ENCODE measurements at regions not wholly inside any gene's neighbourhood (a gene's known extent, or its start where the extent isn't known, plus 50 kb on each side); places are given as distances from the start of the nearest gene placed in this dataset.
"Not testable (repeated sequence)": the region's sequence is repeated elsewhere in the genome, so short reads cannot be mapped to it uniquely, and the experiment has no call there.

DNA sequence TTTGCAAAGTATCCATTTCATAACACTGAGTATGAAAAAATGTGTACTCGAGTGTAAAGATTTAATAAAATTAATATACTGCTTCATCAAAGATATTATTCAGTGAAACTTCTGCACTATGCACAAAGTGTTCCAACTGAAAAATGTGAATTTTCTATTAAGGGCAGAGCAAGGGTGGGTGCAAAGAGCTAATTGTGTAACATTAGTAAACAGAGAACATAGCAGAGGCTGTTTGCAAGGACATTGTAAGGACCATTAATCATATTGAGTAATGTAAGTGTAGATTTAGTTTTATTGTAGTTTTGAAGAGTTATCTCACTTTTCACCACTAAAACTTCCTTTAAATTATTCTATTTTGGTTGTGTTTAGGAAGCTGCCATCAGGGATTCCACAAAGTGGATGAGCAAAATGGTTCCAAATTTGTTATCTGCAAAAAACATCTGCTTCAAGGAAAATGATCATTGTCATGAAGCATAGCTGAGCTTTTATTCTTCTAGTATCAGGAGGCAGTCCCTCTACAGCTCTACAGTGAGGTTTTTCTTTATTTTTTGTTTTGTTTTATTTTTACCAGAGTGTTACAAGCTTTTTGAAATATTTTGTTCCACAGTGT lies 1375.4 kb downstream of the SLITRK1 start:
- DNase-seq (ENCODE audit: low read depth in 4 of 6, low spot score in 6 of 6): no peak
- Histone ChIP-seq H3K9me3 (ENCODE audit: control insufficient read depth, insufficient read depth, low read length) (no peaks in the 10 kb centered on the region), H3K27me3 (ENCODE audit: control insufficient read depth, insufficient read depth, low read length) (no peaks in the 10 kb centered on the region), H3K4me1 (ENCODE audit: control insufficient read depth, insufficient read depth, low read length) (no peaks in the 10 kb centered on the region), H3K36me3 (ENCODE audit: control insufficient read depth, insufficient read depth, low read length) (no peaks in the 10 kb centered on the region), H3K27ac (ENCODE audit: low read depth, low read length) (no peak overlapping the region), H3K4me3 (ENCODE audit: low read depth, low read length) (no peak overlapping the region)
- WGBS (ENCODE audit: insufficient coverage): no CpG with 5 or more reads among the region's 1 CpG

DNA sequence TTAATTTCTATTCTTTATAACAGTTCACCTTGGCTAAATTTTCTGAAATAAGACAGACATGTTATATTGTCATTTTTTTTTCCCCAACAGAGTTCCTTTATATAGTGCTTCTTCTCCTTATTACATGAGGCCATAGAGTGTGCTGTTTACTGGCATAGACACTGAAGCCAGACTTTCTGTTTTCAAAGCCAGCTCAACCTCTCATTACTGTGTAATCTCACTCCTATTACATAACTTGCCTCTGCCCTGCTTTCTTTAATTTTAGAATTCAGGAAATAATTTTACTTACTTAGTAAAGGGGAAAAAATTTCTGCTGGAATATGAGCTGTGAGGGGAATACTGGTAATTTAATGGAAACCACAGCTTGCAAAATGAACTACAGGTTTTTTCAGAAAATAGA lies 1380.4 kb downstream of the SLITRK1 start:
- DNase-seq (ENCODE audit: low read depth in 4 of 6, low spot score in 6 of 6): no peak
- Histone ChIP-seq H3K27ac (ENCODE audit: low read depth, low read length) (no peak overlapping the region), H3K9me3 (ENCODE audit: control insufficient read depth, insufficient read depth, low read length) (no peaks in the 10 kb centered on the region), H3K4me3 (ENCODE audit: low read depth, low read length) (no peak overlapping the region), H3K4me1 (ENCODE audit: control insufficient read depth, insufficient read depth, low read length) (no peaks in the 10 kb centered on the region), H3K27me3 (ENCODE audit: control insufficient read depth, insufficient read depth, low read length) (no peaks in the 10 kb centered on the region), H3K36me3 (ENCODE audit: control insufficient read depth, insufficient read depth, low read length) (no peaks in the 10 kb centered on the region)

DNA sequence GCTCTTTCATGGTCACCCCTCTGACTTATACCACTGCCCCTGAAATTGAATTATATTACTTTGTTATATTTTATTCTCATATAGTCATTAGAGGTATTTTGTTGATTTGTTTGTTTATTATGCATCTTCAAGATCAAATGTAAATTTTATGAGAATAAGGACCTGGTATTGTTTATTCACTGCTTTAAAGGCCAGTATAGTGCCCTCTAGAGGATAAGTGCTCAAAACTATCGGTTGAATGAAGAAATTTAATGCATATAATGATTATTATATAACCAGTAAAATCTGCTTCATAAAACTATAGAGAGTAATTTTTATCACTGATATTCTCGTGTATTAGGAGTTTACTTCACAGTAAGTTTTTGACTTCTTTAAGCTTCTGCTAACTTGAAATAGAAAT lies 1401.9 kb downstream of the SLITRK1 start:
- Histone ChIP-seq H3K36me3 (ENCODE audit: control insufficient read depth, insufficient read depth, low read length) (no peaks in the 10 kb centered on the region), H3K9me3 (ENCODE audit: control insufficient read depth, insufficient read depth, low read length) (no peaks in the 10 kb centered on the region), H3K27ac (ENCODE audit: low read depth, low read length) (no peak overlapping the region), H3K4me3 (ENCODE audit: low read depth, low read length) (no peak overlapping the region), H3K27me3 (ENCODE audit: control insufficient read depth, insufficient read depth, low read length) (no peaks in the 10 kb centered on the region), H3K4me1 (ENCODE audit: control insufficient read depth, insufficient read depth, low read length) (no peaks in the 10 kb centered on the region)
- no peak for DNase-seq (ENCODE audit: low read depth in 4 of 6, low spot score in 6 of 6)
- WGBS (ENCODE audit: insufficient coverage): no CpG with 5 or more reads among the region's 2 CpGs

- no peaks in the 10 kb centered on the region for H3K36me3 ChIP-seq (ENCODE audit: control insufficient read depth, insufficient read depth, low read length)
- H3K27me3 ChIP-seq (ENCODE audit: control insufficient read depth, insufficient read depth, low read length): no peaks in the 10 kb centered on the region
- no peaks in the 10 kb centered on the region for H3K4me1 ChIP-seq (ENCODE audit: control insufficient read depth, insufficient read depth, low read length)
- no peak overlapping the region for H3K4me3 ChIP-seq (ENCODE audit: low read depth, low read length)
- no peak overlapping the region for H3K27ac ChIP-seq (ENCODE audit: low read depth, low read length)
- H3K9me3 ChIP-seq (ENCODE audit: control insufficient read depth, insufficient read depth, low read length): no peaks in the 10 kb centered on the region
- no CpG with 5 or more reads among the region's 1 CpG for WGBS (ENCODE audit: insufficient coverage)
- DNase-seq (ENCODE audit: low read depth in 4 of 6, low spot score in 6 of 6): no peak
Observed at GRCh38 chr13:82477436-82477835, 1404.8 kb downstream of the SLITRK1 start.

GRCh38 chr13:82467626-82468025 lies 1414.6 kb downstream of the SLITRK1 start:
- no peaks in the 10 kb centered on the region for H3K9me3 ChIP-seq (ENCODE audit: control insufficient read depth, insufficient read depth, low read length)
- H3K4me1 ChIP-seq (ENCODE audit: control insufficient read depth, insufficient read depth, low read length): no peaks in the 10 kb centered on the region
- no CpG with 5 or more reads among the region's 1 CpG for WGBS (ENCODE audit: insufficient coverage)
- no peak overlapping the region for H3K27ac ChIP-seq (ENCODE audit: low read depth, low read length)
- no peak for DNase-seq (ENCODE audit: low read depth in 4 of 6, low spot score in 6 of 6)
- no peaks in the 10 kb centered on the region for H3K27me3 ChIP-seq (ENCODE audit: control insufficient read depth, insufficient read depth, low read length)
- H3K36me3 ChIP-seq (ENCODE audit: control insufficient read depth, insufficient read depth, low read length): no peaks in the 10 kb centered on the region
- no peak overlapping the region for H3K4me3 ChIP-seq (ENCODE audit: low read depth, low read length)

DNA sequence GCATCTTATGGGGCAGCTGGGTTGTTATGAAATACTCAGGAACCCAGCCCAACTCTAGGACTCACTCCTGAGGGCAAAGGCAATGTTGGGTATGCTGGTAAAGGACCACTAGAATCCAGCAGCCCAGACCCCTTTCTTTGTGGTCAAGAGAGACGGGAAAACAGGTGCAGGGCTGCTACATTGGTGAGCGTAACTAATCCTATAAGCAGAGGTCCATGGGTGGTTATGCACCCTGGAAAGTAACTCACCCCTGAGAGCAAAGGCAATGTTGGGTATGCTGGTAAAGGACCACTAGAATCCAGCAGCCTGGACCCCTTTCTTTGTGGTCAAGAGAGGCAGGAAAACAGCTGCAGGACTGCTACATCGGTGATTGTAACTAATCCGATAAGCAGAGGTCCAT lies 1422.7 kb downstream of the SLITRK1 start:
- not testable (repeated sequence) for H3K4me1 ChIP-seq (ENCODE audit: control insufficient read depth, insufficient read depth, low read length); H3K36me3 ChIP-seq (ENCODE audit: control insufficient read depth, insufficient read depth, low read length); H3K27me3 ChIP-seq (ENCODE audit: control insufficient read depth, insufficient read depth, low read length); H3K4me3 ChIP-seq (ENCODE audit: low read depth, low read length); H3K27ac ChIP-seq (ENCODE audit: low read depth, low read length); DNase-seq (ENCODE audit: low read depth in 4 of 6, low spot score in 6 of 6); H3K9me3 ChIP-seq (ENCODE audit: control insufficient read depth, insufficient read depth, low read length)
- 96% methylated on average over 3 of the region's 4 CpGs for WGBS (ENCODE audit: insufficient coverage)

- Histone ChIP-seq H3K36me3 (ENCODE audit: control insufficient read depth, insufficient read depth, low read length) (no peaks in the 10 kb centered on the region), H3K27ac (ENCODE audit: low read depth, low read length) (no peak overlapping the region), H3K4me3 (ENCODE audit: low read depth, low read length) (no peak overlapping the region), H3K27me3 (ENCODE audit: control insufficient read depth, insufficient read depth, low read length) (no peaks in the 10 kb centered on the region), H3K9me3 (ENCODE audit: control insufficient read depth, insufficient read depth, low read length) (no peaks in the 10 kb centered on the region), H3K4me1 (ENCODE audit: control insufficient read depth, insufficient read depth, low read length) (no peaks in the 10 kb centered on the region)
- 97% methylated on average over 13 of the region's 13 CpGs for WGBS (ENCODE audit: insufficient coverage)
- DNase-seq (ENCODE audit: low read depth in 4 of 6, low spot score in 6 of 6): no peak
Observed at GRCh38 chr13:82458169-82458568, 1424.1 kb downstream of the SLITRK1 start.

GRCh38 chr13:82457548-82457947 lies 1424.7 kb downstream of the SLITRK1 start:
- DNase-seq (ENCODE audit: low read depth in 4 of 6, low spot score in 6 of 6); H3K4me1 ChIP-seq (ENCODE audit: control insufficient read depth, insufficient read depth, low read length); H3K9me3 ChIP-seq (ENCODE audit: control insufficient read depth, insufficient read depth, low read length); H3K36me3 ChIP-seq (ENCODE audit: control insufficient read depth, insufficient read depth, low read length); H3K4me3 ChIP-seq (ENCODE audit: low read depth, low read length); H3K27ac ChIP-seq (ENCODE audit: low read depth, low read length); H3K27me3 ChIP-seq (ENCODE audit: control insufficient read depth, insufficient read depth, low read length): not testable (repeated sequence)
- WGBS (ENCODE audit: insufficient coverage): 98% methylated on average over 12 of the region's 13 CpGs

DNA sequence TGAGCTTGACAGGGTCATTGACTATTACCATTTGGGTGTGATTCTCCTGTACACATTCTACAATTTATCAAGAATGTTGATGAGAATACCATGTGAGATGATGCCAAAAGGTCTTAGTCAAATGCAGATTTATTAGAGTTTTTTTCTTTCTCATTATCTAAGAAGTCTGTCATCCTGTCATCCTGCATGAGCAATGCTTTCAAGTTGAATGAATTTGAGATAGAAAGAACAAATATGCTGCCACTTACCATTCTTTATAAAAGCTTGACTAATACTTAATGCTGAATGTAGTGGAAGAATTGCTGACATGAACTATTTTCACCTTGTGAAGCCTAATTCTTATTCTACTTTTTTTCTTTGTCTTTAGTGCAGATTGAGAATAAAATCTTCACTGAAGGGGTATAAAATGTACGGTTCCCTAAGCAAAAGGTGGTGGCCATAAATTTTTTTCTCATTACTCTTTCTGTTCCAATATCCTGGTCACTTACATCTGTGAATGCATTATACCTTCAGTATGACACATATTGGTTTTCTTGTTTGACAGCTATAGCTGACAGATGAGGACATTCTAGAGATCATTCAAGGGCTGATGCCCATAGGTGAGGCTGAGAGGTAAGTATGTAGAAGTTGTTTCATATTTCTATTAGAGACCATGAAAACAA lies 1434.7 kb downstream of the SLITRK1 start:
- H3K27me3 ChIP-seq (ENCODE audit: control insufficient read depth, insufficient read depth, low read length): no peaks in the 10 kb centered on the region
- H3K27ac ChIP-seq (ENCODE audit: low read depth, low read length): no peak overlapping the region
- no peak overlapping the region for H3K4me3 ChIP-seq (ENCODE audit: low read depth, low read length)
- H3K4me1 ChIP-seq (ENCODE audit: control insufficient read depth, insufficient read depth, low read length): no peaks in the 10 kb centered on the region
- peak in 1 of 6 donors; percentile 4 for DNase-seq (ENCODE audit: low read depth in 4 of 6, low spot score in 6 of 6)
- WGBS (ENCODE audit: insufficient coverage): no CpG with 5 or more reads among the region's 1 CpG
- H3K36me3 ChIP-seq (ENCODE audit: control insufficient read depth, insufficient read depth, low read length): no peaks in the 10 kb centered on the region
- no peaks in the 10 kb centered on the region for H3K9me3 ChIP-seq (ENCODE audit: control insufficient read depth, insufficient read depth, low read length)

GRCh38 chr13:82439159-82439904 lies 1442.9 kb downstream of the SLITRK1 start:
- no peak for DNase-seq (ENCODE audit: low read depth in 4 of 6, low spot score in 6 of 6)
- H3K27me3 ChIP-seq (ENCODE audit: control insufficient read depth, insufficient read depth, low read length): no peaks in the 10 kb centered on the region
- no peak overlapping the region for H3K27ac ChIP-seq (ENCODE audit: low read depth, low read length)
- H3K4me1 ChIP-seq (ENCODE audit: control insufficient read depth, insufficient read depth, low read length): no peaks in the 10 kb centered on the region
- H3K9me3 ChIP-seq (ENCODE audit: control insufficient read depth, insufficient read depth, low read length): peaks cover 3% of the 10 kb centered on the region
- H3K36me3 ChIP-seq (ENCODE audit: control insufficient read depth, insufficient read depth, low read length): no peaks in the 10 kb centered on the region
- H3K4me3 ChIP-seq (ENCODE audit: low read depth, low read length): no peak overlapping the region
- WGBS (ENCODE audit: insufficient coverage): no CpG with 5 or more reads among the region's 1 CpG
